Endothelial cell of umbilical vein (primary cell): ENCODE measurements at regions not wholly inside any gene's neighbourhood (a gene's known extent, or its start where the extent isn't known, plus 50 kb on each side); places are given as distances from the start of the nearest gene placed in this dataset.

Experiments
- BruUV-seq: library from RNA; stranded (reverse); fragments of 400-500 nt; replicated peaks from 2 replicates; lab custom pipeline; 2021; lab: Mats Ljungman, UMichigan
- CTCF ChIA-PET: fragments of 300-600, 350-600 bp; sonication (Branson Sonifier 250); formaldehyde crosslinking; loops from one replicate; lab custom pipeline; 2021; ENCODE audit warnings: antibody characterized with exemption, inconsistent platforms; lab: Charles Lee
- POLR2A ChIA-PET: fragments of 300-600, 350-600 bp; sonication (Branson Sonifier 250); formaldehyde crosslinking; loops from one replicate; lab custom pipeline; 2021; ENCODE audit warnings: antibody characterized with exemption, inconsistent platforms; lab: Charles Lee
- DNase-seq: peaks from one replicate; pipeline ENCODE4 v3.0.0-alpha.2; 2011; ENCODE audit warnings: low read depth, low spot score
- FAIRE-seq: peaks from 2 replicates; lab custom pipeline; 2011; peaks lifted over from hg19 to GRCh38; lab: Jason Lieb, UNC
- H2AFZ ChIP-seq: 2 replicates; pipeline ENCODE4 v1.6.0; 2012; ENCODE audit warnings: low read depth, low read length, control low read depth, inconsistent platforms
- H3K27ac ChIP-seq: 2 replicates; pipeline ENCODE4 v1.5.1; 2011; ENCODE audit warnings: low read depth, mild to moderate bottlenecking, control low read depth, low read length, moderate library complexity; ENCODE audit not compliant: insufficient read depth
- H3K27me3 ChIP-seq, 2 experiments: 2 replicates each; pipeline versions ENCODE4 v1.6.0 to v1.6.1; 2011; ENCODE audit warnings: low read length in 2 of 2, mixed read lengths in 1 of 2; ENCODE audit not compliant: control insufficient read depth in 2 of 2, insufficient read depth in 2 of 2
- H3K36me3 ChIP-seq, 2 experiments: 2 replicates in 1 of 2; 3 replicates in 1 of 2; pipeline ENCODE4 v1.5.1; 2011; ENCODE audit warnings: low read length in 2 of 2, mild to moderate bottlenecking in 1 of 2, moderate library complexity in 1 of 2; ENCODE audit not compliant: control insufficient read depth in 2 of 2, insufficient read depth in 2 of 2; ENCODE audit errors: extremely low read depth in 1 of 2
- H3K4me1 ChIP-seq: 3 replicates; pipeline ENCODE4 v1.5.1; 2011; ENCODE audit warnings: mild to moderate bottlenecking, low read length; ENCODE audit not compliant: control insufficient read depth, insufficient read depth; ENCODE audit errors: extremely low read depth
- H3K4me2 ChIP-seq: 2 replicates; pipeline ENCODE4 v1.6.1; 2011; ENCODE audit warnings: low read length, control low read depth, mixed read lengths; ENCODE audit not compliant: insufficient read depth
- H3K4me3 ChIP-seq, 3 experiments: fragments of 200-600 bp in 1 of 3; sonication (generic), shearing (Covaris generic) in 1 of 3; replicated peaks in 1 of 3; 2 replicates each; pipeline ENCODE4 v1.5.1; 2011 to 2016; ENCODE audit warnings: control low read depth in 3 of 3, low read length in 3 of 3, mild to moderate bottlenecking in 2 of 3, inconsistent platforms in 1 of 3, low read depth in 1 of 3, moderate library complexity in 1 of 3; ENCODE audit not compliant: insufficient read depth in 1 of 3
- H3K79me2 ChIP-seq: 2 replicates; pipeline ENCODE4 v1.6.0; 2012; ENCODE audit warnings: low read length, inconsistent platforms; ENCODE audit not compliant: control insufficient read depth, insufficient read depth
- H3K9ac ChIP-seq: replicated peaks from 2 replicates; pipeline ENCODE3; 2011; ENCODE audit warnings: low read length, control low read depth; ENCODE audit not compliant: insufficient read depth; ENCODE audit errors: extremely low read depth
- H3K9me1 ChIP-seq: replicated peaks from 3 replicates; pipeline ENCODE4 v1.6.0; 2011; ENCODE audit warnings: mild to moderate bottlenecking, low read length; ENCODE audit not compliant: control insufficient read depth, insufficient read depth; ENCODE audit errors: extremely low read depth
- H3K9me3 ChIP-seq: replicated peaks from 2 replicates; pipeline ENCODE4 v1.5.1; 2012; ENCODE audit warnings: low read length, inconsistent platforms; ENCODE audit not compliant: control insufficient read depth, insufficient read depth
- H4K20me1 ChIP-seq: replicated peaks from 2 replicates; pipeline ENCODE3; 2011; ENCODE audit warnings: mild to moderate bottlenecking, low read length; ENCODE audit not compliant: control insufficient read depth, insufficient read depth; ENCODE audit errors: extremely low read depth
- CTCF ChIP-seq, 2 donors: IDR thresholded peaks; 1 replicate in 1 of 2; 2 replicates in 1 of 2; pipeline ENCODE4 v1.5.1; 2011; ENCODE audit warnings: low read length in 2 of 2, mild to moderate bottlenecking in 2 of 2, moderate library complexity in 2 of 2, control low read depth in 1 of 2, inconsistent platforms in 1 of 2, low read depth in 1 of 2; ENCODE audit not compliant: insufficient read depth in 1 of 2; ENCODE audit errors: extremely low read depth in 1 of 2
- EZH2 ChIP-seq: IDR thresholded peaks from 2 replicates; pipeline ENCODE4 v1.6.1; 2012; ENCODE audit warnings: borderline replicate concordance, low read depth, mild to moderate bottlenecking, moderate library complexity, low read length, inconsistent platforms; ENCODE audit not compliant: severe bottlenecking
- FOS ChIP-seq: IDR thresholded peaks from 2 replicates; pipeline ENCODE4 v1.6.1; 2011; ENCODE audit warnings: mild to moderate bottlenecking, low read length, moderate library complexity, borderline replicate concordance; ENCODE audit not compliant: insufficient read depth
- GATA2 ChIP-seq: IDR thresholded peaks from 2 replicates; pipeline ENCODE4 v1.7.0; 2011; ENCODE audit warnings: low read depth, mild to moderate bottlenecking, moderate library complexity, mixed read lengths, low read length; ENCODE audit not compliant: insufficient read length, insufficient read depth
- JUN ChIP-seq: IDR thresholded peaks from 2 replicates; pipeline ENCODE4 v1.6.1; 2011; ENCODE audit warnings: borderline replicate concordance, low read depth; ENCODE audit not compliant: insufficient read length, insufficient read depth
- MAX ChIP-seq: IDR thresholded peaks from 2 replicates; pipeline ENCODE4 v1.6.1; 2011; ENCODE audit not compliant: insufficient read depth, insufficient read length
- MYC ChIP-seq: IDR thresholded peaks from one replicate; pipeline ENCODE4 v1.6.1; 2011; ENCODE audit warnings: mild to moderate bottlenecking, low read depth, low read length
- POLR2A ChIP-seq: IDR thresholded peaks from 2 replicates; pipeline ENCODE4 v1.6.1; 2012; ENCODE audit warnings: low read depth, mild to moderate bottlenecking, control low read depth, low read length
- POLR2AphosphoS5 ChIP-seq: IDR thresholded peaks from 2 replicates; pipeline ENCODE4 v1.6.1; 2012; ENCODE audit warnings: low read depth, mild to moderate bottlenecking, control low read depth, low read length, moderate library complexity; ENCODE audit not compliant: insufficient read depth
- dilution Hi-C: fragments of 300-500 bp; cut with MboI; formaldehyde crosslinking; loops from one replicate; pipeline ENCODE4 v1.15.0; 2019; ENCODE audit warnings: low sequenced_read_pairs; ENCODE audit not compliant: extremely low pct_ligation_motif_present
- intact Hi-C: fragments of 100-400 bp; cut with micrococcal nuclease; formaldehyde crosslinking; loops from one replicate; pipeline ENCODE4 v1.10.0; 2022

GRCh38 chr1:188022661-188023060 lies 1193.9 kb downstream of the PLA2G4A start:
- Histone ChIP-seq H3K27ac (no peak overlapping the region), H3K27me3 (no peaks in the 10 kb centered on the region), H3K36me3 (no peaks in the 10 kb centered on the region), H3K4me3 (no peak overlapping the region), H3K79me2 (no peaks in the 10 kb centered on the region), H3K9ac (no peak overlapping the region), H3K4me1 (peaks cover 8% of the 10 kb centered on the region), H3K4me2 (no peak overlapping the region), H4K20me1 (no peaks in the 10 kb centered on the region), H3K9me3 (no peaks in the 10 kb centered on the region), H2AFZ (no peak overlapping the region), H3K9me1 (no peaks in the 10 kb centered on the region)
- no peak for FAIRE-seq
- ChIA-PET CTCF (no interaction called here), POLR2A (no interaction called here)
- no peak for TF ChIP-seq POLR2A
- no peak for TF ChIP-seq MAX
- TF ChIP-seq GATA2, result no peak
- TF ChIP-seq JUN, result no peak
- TF ChIP-seq POLR2AphosphoS5, result no peak
- no peak for TF ChIP-seq EZH2
- TF ChIP-seq CTCF (IDR thresholded peaks at IDR 0.05; ENCODE audit: extremely low read depth in 1 of 2, insufficient read depth in 1 of 2, low read depth in 1 of 2, low read length in 2 of 2), result no peak
- TF ChIP-seq FOS, result no peak
- TF ChIP-seq MYC, result no peak
- no peak for DNase-seq
- intact Hi-C loops, result no loop called here
- dilution Hi-C loops, result no loop called here
- no TSS peak for BruUV-seq
